ENCODE measurements at regions not wholly inside any gene's neighbourhood (a gene's known extent, or its start where the extent isn't known, plus 50 kb on each side); places are given as distances from the start of the nearest gene placed in this dataset.

DNA sequence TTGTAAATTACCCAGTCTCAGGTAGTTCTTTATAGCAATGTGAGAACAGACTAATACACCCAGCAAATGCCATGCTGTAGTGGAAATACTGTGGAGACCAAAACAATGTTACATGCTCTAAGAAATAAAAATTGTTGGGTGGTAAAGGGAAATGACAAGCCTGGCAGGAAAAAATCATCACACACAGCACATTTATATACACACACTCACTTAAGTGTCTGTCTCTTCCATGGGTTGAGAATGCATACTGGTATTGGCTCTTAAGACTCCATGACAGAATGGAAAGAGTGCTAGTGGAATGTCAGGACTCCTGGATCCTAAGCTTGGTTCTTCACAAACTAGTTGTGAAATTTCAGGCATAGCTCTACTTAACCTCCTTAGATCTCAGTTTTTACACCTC lies 343.0 kb downstream of the CD83 start:
- H3K4me1 ChIP-seq (ENCODE audit: control insufficient read depth, insufficient read depth, low read length), result no peaks in the 10 kb centered on the region
- no peak overlapping the region for H3K4me3 ChIP-seq (ENCODE audit: low read depth, low read length)
- H3K27ac ChIP-seq (ENCODE audit: low read depth, low read length), result no peak overlapping the region
- DNase-seq (ENCODE audit: low read depth in 4 of 6, low spot score in 6 of 6), result no peak
- no peaks in the 10 kb centered on the region for H3K27me3 ChIP-seq (ENCODE audit: control insufficient read depth, insufficient read depth, low read length)
- H3K36me3 ChIP-seq (ENCODE audit: control insufficient read depth, insufficient read depth, low read length), result no peaks in the 10 kb centered on the region
- no peaks in the 10 kb centered on the region for H3K9me3 ChIP-seq (ENCODE audit: control insufficient read depth, insufficient read depth, low read length)

GRCh38 chr6:14462135-14462534 lies 344.6 kb downstream of the CD83 start:
- Histone ChIP-seq H3K36me3 (ENCODE audit: control insufficient read depth, insufficient read depth, low read length) (no peaks in the 10 kb centered on the region), H3K27ac (ENCODE audit: low read depth, low read length) (no peak overlapping the region), H3K9me3 (ENCODE audit: control insufficient read depth, insufficient read depth, low read length) (no peaks in the 10 kb centered on the region), H3K4me3 (ENCODE audit: low read depth, low read length) (no peak overlapping the region), H3K4me1 (ENCODE audit: control insufficient read depth, insufficient read depth, low read length) (no peaks in the 10 kb centered on the region), H3K27me3 (ENCODE audit: control insufficient read depth, insufficient read depth, low read length) (no peaks in the 10 kb centered on the region)
- DNase-seq (ENCODE audit: low read depth in 4 of 6, low spot score in 6 of 6), result no peak
- no CpG with 5 or more reads among the region's 3 CpGs for WGBS (ENCODE audit: insufficient coverage)

DNA sequence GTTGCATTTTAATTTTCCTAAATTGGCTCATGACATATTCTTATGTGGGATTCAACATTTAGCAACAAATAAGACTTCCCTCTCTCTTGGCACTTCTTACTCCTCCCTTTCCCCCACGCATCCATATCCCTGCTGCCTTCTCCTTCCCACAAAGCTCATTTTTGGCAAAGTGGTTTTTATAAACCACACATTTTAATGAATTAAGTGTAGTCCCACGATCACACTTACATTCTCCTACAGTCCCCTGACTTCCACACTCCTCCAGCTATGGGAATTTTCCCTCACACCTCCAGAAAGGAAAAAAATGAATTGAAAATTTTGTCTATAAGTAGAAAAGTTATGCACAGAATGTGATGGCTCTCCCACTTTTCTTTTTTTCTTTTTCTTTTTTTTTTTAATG lies 345.0 kb downstream of the CD83 start:
- Histone ChIP-seq H3K36me3 (ENCODE audit: control insufficient read depth, insufficient read depth, low read length) (no peaks in the 10 kb centered on the region), H3K27me3 (ENCODE audit: control insufficient read depth, insufficient read depth, low read length) (no peaks in the 10 kb centered on the region), H3K27ac (ENCODE audit: low read depth, low read length) (no peak overlapping the region), H3K9me3 (ENCODE audit: control insufficient read depth, insufficient read depth, low read length) (no peaks in the 10 kb centered on the region), H3K4me3 (ENCODE audit: low read depth, low read length) (no peak overlapping the region), H3K4me1 (ENCODE audit: control insufficient read depth, insufficient read depth, low read length) (no peaks in the 10 kb centered on the region)
- DNase-seq (ENCODE audit: low read depth in 4 of 6, low spot score in 6 of 6), result peak in 1 of 6 donors; percentile 53
- 67% methylated on average over 1 of the region's 2 CpGs for WGBS (ENCODE audit: insufficient coverage)

DNA sequence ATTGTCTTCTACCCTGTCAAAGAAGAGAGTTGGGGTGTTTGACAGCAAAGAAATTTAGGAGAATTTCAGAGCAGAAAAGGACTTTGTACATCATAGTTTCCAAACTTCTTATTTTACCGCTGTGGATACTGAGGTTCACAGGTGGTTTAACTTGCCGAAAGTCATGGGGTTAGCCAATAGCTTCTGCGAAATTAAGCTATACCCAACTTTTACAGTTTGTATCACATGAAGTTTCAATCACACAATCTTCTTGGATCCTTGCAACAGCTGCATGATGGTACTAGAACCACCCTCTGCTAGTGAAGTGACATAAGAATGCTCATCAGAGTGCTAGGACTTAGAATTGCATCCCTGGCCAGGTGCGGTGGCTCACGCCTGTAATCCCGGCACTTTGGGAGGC lies 345.5 kb downstream of the CD83 start:
- Histone ChIP-seq H3K9me3 (ENCODE audit: control insufficient read depth, insufficient read depth, low read length) (no peaks in the 10 kb centered on the region), H3K4me1 (ENCODE audit: control insufficient read depth, insufficient read depth, low read length) (no peaks in the 10 kb centered on the region), H3K4me3 (ENCODE audit: low read depth, low read length) (no peak overlapping the region), H3K27ac (ENCODE audit: low read depth, low read length) (no peak overlapping the region), H3K27me3 (ENCODE audit: control insufficient read depth, insufficient read depth, low read length) (no peaks in the 10 kb centered on the region), H3K36me3 (ENCODE audit: control insufficient read depth, insufficient read depth, low read length) (no peaks in the 10 kb centered on the region)
- WGBS (ENCODE audit: insufficient coverage), result 97% methylated on average over 6 of the region's 6 CpGs
- DNase-seq (ENCODE audit: low read depth in 4 of 6, low spot score in 6 of 6), result no peak

DNA sequence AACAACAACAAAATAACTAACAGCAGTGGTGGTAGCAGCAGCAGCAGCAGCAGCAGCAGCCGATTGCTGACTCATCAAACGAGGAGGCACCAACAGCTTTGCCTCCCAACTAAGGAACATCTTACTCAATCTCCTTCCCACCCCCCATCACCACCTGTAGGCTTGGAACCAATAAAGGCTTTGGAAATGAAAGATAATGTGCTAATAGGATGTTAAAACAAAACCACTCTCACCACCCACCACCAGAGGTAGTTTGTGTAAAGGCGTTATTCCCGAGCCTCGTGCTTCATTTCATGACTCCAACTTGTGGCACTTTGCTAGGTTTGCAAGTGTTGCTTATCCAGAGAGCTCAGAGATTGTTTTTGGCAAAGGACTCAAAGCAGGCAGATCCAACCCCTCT lies 346.5 kb downstream of the CD83 start:
- no peaks in the 10 kb centered on the region for H3K27me3 ChIP-seq (ENCODE audit: control insufficient read depth, insufficient read depth, low read length)
- no peaks in the 10 kb centered on the region for H3K4me1 ChIP-seq (ENCODE audit: control insufficient read depth, insufficient read depth, low read length)
- peak in 2 of 6 donors; percentile 25 to 75 for DNase-seq (ENCODE audit: low read depth in 4 of 6, low spot score in 6 of 6)
- no peak overlapping the region for H3K4me3 ChIP-seq (ENCODE audit: low read depth, low read length)
- H3K27ac ChIP-seq (ENCODE audit: low read depth, low read length), result no peak overlapping the region
- 83% methylated on average over 1 of the region's 5 CpGs for WGBS (ENCODE audit: insufficient coverage)
- no peaks in the 10 kb centered on the region for H3K9me3 ChIP-seq (ENCODE audit: control insufficient read depth, insufficient read depth, low read length)
- no peaks in the 10 kb centered on the region for H3K36me3 ChIP-seq (ENCODE audit: control insufficient read depth, insufficient read depth, low read length)

DNA sequence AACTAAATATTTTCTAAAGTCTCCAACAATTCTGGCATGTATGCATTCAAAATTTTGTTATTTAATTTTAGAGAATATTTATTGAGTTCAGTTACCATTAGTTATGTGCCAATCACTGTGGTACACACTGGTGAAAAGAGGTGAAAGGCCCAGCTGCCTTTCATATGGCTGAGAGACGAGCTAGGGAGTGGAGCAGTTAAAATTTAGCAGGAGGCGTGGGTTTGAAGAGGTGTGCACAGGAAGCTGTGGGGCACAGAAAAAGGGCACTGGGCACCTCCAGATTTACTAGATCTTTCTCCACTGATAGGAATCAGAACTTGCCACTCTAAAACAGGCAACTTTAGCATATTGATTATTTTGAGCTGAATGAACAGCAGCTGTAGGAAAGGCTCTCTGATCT lies 347.1 kb downstream of the CD83 start:
- Histone ChIP-seq H3K9me3 (ENCODE audit: control insufficient read depth, insufficient read depth, low read length) (no peaks in the 10 kb centered on the region), H3K27ac (ENCODE audit: low read depth, low read length) (no peak overlapping the region), H3K36me3 (ENCODE audit: control insufficient read depth, insufficient read depth, low read length) (no peaks in the 10 kb centered on the region), H3K4me3 (ENCODE audit: low read depth, low read length) (no peak overlapping the region), H3K4me1 (ENCODE audit: control insufficient read depth, insufficient read depth, low read length) (no peaks in the 10 kb centered on the region), H3K27me3 (ENCODE audit: control insufficient read depth, insufficient read depth, low read length) (no peaks in the 10 kb centered on the region)
- no peak for DNase-seq (ENCODE audit: low read depth in 4 of 6, low spot score in 6 of 6)
- WGBS (ENCODE audit: insufficient coverage), result 100% methylated on average over 2 of the region's 2 CpGs

DNA sequence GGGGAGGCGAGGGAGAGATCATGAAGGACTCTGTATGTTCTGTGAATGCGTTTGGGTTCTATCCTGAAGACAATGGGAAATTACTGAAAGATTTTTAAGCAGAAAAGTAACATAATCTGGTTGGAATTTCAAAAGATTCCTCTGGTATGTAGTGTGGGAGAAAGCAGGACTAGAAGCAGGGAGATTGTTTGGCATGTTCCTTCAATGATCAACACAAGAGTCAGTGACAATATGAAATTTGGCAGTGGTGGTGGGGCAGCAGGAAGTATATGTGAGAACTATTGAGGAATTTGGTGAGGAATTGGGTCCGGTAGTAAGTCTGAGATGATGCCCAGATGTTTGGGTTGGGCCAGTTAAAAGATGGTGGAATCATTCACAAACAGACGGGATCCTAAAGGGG lies 348.7 kb downstream of the CD83 start:
- H3K4me1 ChIP-seq (ENCODE audit: control insufficient read depth, insufficient read depth, low read length), result no peaks in the 10 kb centered on the region
- H3K36me3 ChIP-seq (ENCODE audit: control insufficient read depth, insufficient read depth, low read length), result no peaks in the 10 kb centered on the region
- no peaks in the 10 kb centered on the region for H3K9me3 ChIP-seq (ENCODE audit: control insufficient read depth, insufficient read depth, low read length)
- no peak overlapping the region for H3K27ac ChIP-seq (ENCODE audit: low read depth, low read length)
- no peak for DNase-seq (ENCODE audit: low read depth in 4 of 6, low spot score in 6 of 6)
- WGBS (ENCODE audit: insufficient coverage), result 92% methylated on average over 3 of the region's 4 CpGs
- no peak overlapping the region for H3K4me3 ChIP-seq (ENCODE audit: low read depth, low read length)
- no peaks in the 10 kb centered on the region for H3K27me3 ChIP-seq (ENCODE audit: control insufficient read depth, insufficient read depth, low read length)

GRCh38 chr6:14467591-14467990 lies 350.0 kb downstream of the CD83 start:
- H3K36me3 ChIP-seq (ENCODE audit: control insufficient read depth, insufficient read depth, low read length), result no peaks in the 10 kb centered on the region
- WGBS (ENCODE audit: insufficient coverage), result no CpG with 5 or more reads among the region's 2 CpGs
- H3K27me3 ChIP-seq (ENCODE audit: control insufficient read depth, insufficient read depth, low read length), result no peaks in the 10 kb centered on the region
- no peaks in the 10 kb centered on the region for H3K4me1 ChIP-seq (ENCODE audit: control insufficient read depth, insufficient read depth, low read length)
- H3K4me3 ChIP-seq (ENCODE audit: low read depth, low read length), result no peak overlapping the region
- DNase-seq (ENCODE audit: low read depth in 4 of 6, low spot score in 6 of 6), result peak in 1 of 6 donors; percentile 34
- no peaks in the 10 kb centered on the region for H3K9me3 ChIP-seq (ENCODE audit: control insufficient read depth, insufficient read depth, low read length)
- H3K27ac ChIP-seq (ENCODE audit: low read depth, low read length), result no peak overlapping the region

DNA sequence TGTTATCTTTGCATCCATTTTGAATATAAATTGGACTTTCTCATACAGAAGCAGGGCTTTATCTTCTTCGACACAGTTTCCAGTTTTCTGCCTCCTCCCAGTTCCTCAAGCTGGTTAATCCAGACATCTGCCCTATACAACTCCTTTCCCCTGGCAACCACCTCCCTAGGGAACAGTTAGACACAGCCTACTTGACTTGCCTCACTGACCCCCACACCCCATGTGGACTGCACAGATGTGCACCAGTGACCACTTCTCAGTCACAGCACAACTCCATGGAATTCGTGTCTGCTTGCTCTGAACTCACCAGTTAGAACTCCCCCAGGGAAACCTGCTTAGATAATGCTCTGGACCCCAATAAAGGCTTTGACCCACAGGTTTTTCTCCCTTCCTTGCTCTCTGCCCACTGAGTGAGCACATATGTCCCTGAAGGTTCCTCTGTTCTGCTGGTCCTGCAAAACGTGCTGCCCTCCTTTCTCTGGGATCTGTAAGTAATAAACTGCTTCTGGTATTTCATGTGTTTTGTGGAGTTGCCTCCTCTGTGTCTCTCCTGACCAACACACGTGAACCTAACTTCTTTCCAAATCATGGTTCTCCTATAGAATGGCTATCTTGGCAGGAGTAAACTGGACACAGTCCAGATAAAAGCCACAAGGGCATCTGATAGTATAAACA lies 351.2 kb downstream of the CD83 start:
- no peaks in the 10 kb centered on the region for H3K4me1 ChIP-seq (ENCODE audit: control insufficient read depth, insufficient read depth, low read length)
- DNase-seq (ENCODE audit: low read depth in 4 of 6, low spot score in 6 of 6), result no peak
- no peaks in the 10 kb centered on the region for H3K36me3 ChIP-seq (ENCODE audit: control insufficient read depth, insufficient read depth, low read length)
- no peak overlapping the region for H3K4me3 ChIP-seq (ENCODE audit: low read depth, low read length)
- H3K27ac ChIP-seq (ENCODE audit: low read depth, low read length), result no peak overlapping the region
- 78% methylated on average over 2 of the region's 4 CpGs for WGBS (ENCODE audit: insufficient coverage)
- no peaks in the 10 kb centered on the region for H3K9me3 ChIP-seq (ENCODE audit: control insufficient read depth, insufficient read depth, low read length)
- no peaks in the 10 kb centered on the region for H3K27me3 ChIP-seq (ENCODE audit: control insufficient read depth, insufficient read depth, low read length)

- H3K27me3 ChIP-seq (ENCODE audit: control insufficient read depth, insufficient read depth, low read length), result no peaks in the 10 kb centered on the region
Observed at GRCh38 chr6:14470101-14470500, 352.5 kb downstream of the CD83 start.

More at GRCh38 chr6:14470101-14470500, 352.5 kb downstream of the CD83 start:
- H3K4me1 ChIP-seq (ENCODE audit: control insufficient read depth, insufficient read depth, low read length), result no peaks in the 10 kb centered on the region
- no peaks in the 10 kb centered on the region for H3K36me3 ChIP-seq (ENCODE audit: control insufficient read depth, insufficient read depth, low read length)
- H3K9me3 ChIP-seq (ENCODE audit: control insufficient read depth, insufficient read depth, low read length), result no peaks in the 10 kb centered on the region
- DNase-seq (ENCODE audit: low read depth in 4 of 6, low spot score in 6 of 6), result no peak
- WGBS (ENCODE audit: insufficient coverage), result 69% methylated on average over 1 of the region's 3 CpGs
- H3K4me3 ChIP-seq (ENCODE audit: low read depth, low read length), result no peak overlapping the region
- H3K27ac ChIP-seq (ENCODE audit: low read depth, low read length), result no peak overlapping the region
